Middle frontal gyrus (tissue), 1 donor: ENCODE measurements at regions not wholly inside any gene's neighbourhood (a gene's known extent, or its start where the extent isn't known, plus 50 kb on each side); places are given as distances from the start of the nearest gene placed in this dataset.
"Not testable (repeated sequence)": the region's sequence is repeated elsewhere in the genome, so short reads cannot be mapped to it uniquely, and the experiment has no call there.

ENCODE experiments used
- DNase-seq: peaks from one replicate; pipeline ENCODE4 v3.0.0-alpha.2; 2015; ENCODE audit warnings: low spot score; ENCODE audit errors: extremely low spot score

GRCh38 chr5:38607396-38607795 lies 51.0 kb upstream of the LIFR start:
- no peak for DNase-seq

GRCh38 chr5:38607930-38608564 lies 51.6 kb upstream of the LIFR start:
- DNase-seq: no peak

- no peak for DNase-seq
These were observed 52.4 kb upstream of the LIFR start for GRCh38 chr5:38608874-38609273.

- no peak for DNase-seq
These were observed 56.4 kb upstream of the LIFR start for GRCh38 chr5:38612851-38613250.

GRCh38 chr5:38613490-38613889 lies 57.0 kb upstream of the LIFR start:
- DNase-seq: no peak

- DNase-seq: no peak
These were observed 57.8 kb upstream of the LIFR start for GRCh38 chr5:38613992-38614836.

- no peak for DNase-seq
These were observed 58.6 kb upstream of the LIFR start for GRCh38 chr5:38615042-38615441.

- DNase-seq: no peak
These were observed 59.6 kb upstream of the LIFR start for GRCh38 chr5:38615981-38616451.

- DNase-seq: no peak
These were observed 61.7 kb upstream of the LIFR start for GRCh38 chr5:38618154-38618553.

GRCh38 chr5:38621331-38621730 lies 64.9 kb upstream of the LIFR start:
- DNase-seq: no peak

GRCh38 chr5:38621840-38622437 lies 65.5 kb upstream of the LIFR start:
- DNase-seq: no peak

GRCh38 chr5:38622723-38623129 lies 66.3 kb upstream of the LIFR start:
- no peak for DNase-seq

- DNase-seq: not testable (repeated sequence)
These were observed 68.1 kb upstream of the LIFR start for GRCh38 chr5:38624541-38624940.

GRCh38 chr5:38631376-38631775 lies 74.9 kb upstream of the LIFR start:
- not testable (repeated sequence) for DNase-seq

- no peak for DNase-seq
These were observed 78.3 kb upstream of the LIFR start for GRCh38 chr5:38634568-38635369.

- DNase-seq: no peak
These were observed 80.2 kb upstream of the LIFR start for GRCh38 chr5:38636626-38637025.

GRCh38 chr5:38638656-38639055 lies 82.2 kb upstream of the LIFR start:
- no peak for DNase-seq

- DNase-seq: no peak
These were observed 83.2 kb upstream of the LIFR start for GRCh38 chr5:38639377-38640358.

- no peak for DNase-seq
These were observed 84.6 kb upstream of the LIFR start for GRCh38 chr5:38641003-38641402.

GRCh38 chr5:38642189-38642911 lies 85.9 kb upstream of the LIFR start:
- no peak for DNase-seq
